H1 (cell line): ENCODE measurements at regions not wholly inside any gene's neighbourhood (a gene's known extent, or its start where the extent isn't known, plus 50 kb on each side); places are given as distances from the start of the nearest gene placed in this dataset.

ENCODE experiments used
- CTCF ChIA-PET: fragments of 300-600 bp; sonication (Branson Sonifier 250); formaldehyde crosslinking; loops from one replicate; lab custom pipeline; 2021; ENCODE audit not compliant: partially characterized antibody; lab: Charles Lee
- POLR2A ChIA-PET: fragments of 300-600 bp; sonication (Branson Sonifier 250); formaldehyde crosslinking; loops from one replicate; lab custom pipeline; 2021; ENCODE audit warnings: inconsistent platforms; ENCODE audit not compliant: partially characterized antibody; lab: Charles Lee
- DNase-seq, 2 experiments: peaks; one replicate each; pipeline versions ENCODE4 v3.0.0 to v3.0.0-alpha.2; 2010 to 2022; ENCODE audit warnings: low spot score in 2 of 2, low read depth in 1 of 2, mixed read lengths in 1 of 2
- FAIRE-seq: peaks from 2 replicates; lab custom pipeline; 2011; peaks lifted over from hg19 to GRCh38; lab: Jason Lieb, UNC
- H2AFZ ChIP-seq: 2 replicates; pipeline ENCODE4 v1.8.1; 2012; ENCODE audit warnings: low read length, inconsistent platforms
- H2AK5ac ChIP-seq: 2 replicates; pipeline ENCODE4 v1.6.1; 2013; ENCODE audit warnings: low read depth, low read length
- H2BK120ac ChIP-seq: replicated peaks from 2 replicates; pipeline ENCODE3; 2013; ENCODE audit warnings: low read depth, low read length, inconsistent platforms
- H2BK12ac ChIP-seq: 2 replicates; pipeline ENCODE4 v1.6.1; 2013; ENCODE audit warnings: low read depth, low read length
- H2BK15ac ChIP-seq: 2 replicates; pipeline ENCODE4 v1.6.1; 2013; ENCODE audit warnings: low read length
- H2BK20ac ChIP-seq: 2 replicates; pipeline ENCODE4 v1.6.1; 2013; ENCODE audit warnings: low read length
- H2BK5ac ChIP-seq: 2 replicates; pipeline ENCODE4 v1.6.1; 2013; ENCODE audit warnings: low read depth, low read length
- H3K14ac ChIP-seq: 2 replicates; pipeline ENCODE4 v1.6.1; 2013; ENCODE audit warnings: inconsistent platforms; ENCODE audit not compliant: insufficient read length
- H3K18ac ChIP-seq: 2 replicates; pipeline ENCODE4 v1.6.1; 2013; ENCODE audit warnings: low read length; ENCODE audit errors: extremely low read depth
- H3K23ac ChIP-seq: 2 replicates; pipeline ENCODE4 v1.6.1; 2013; ENCODE audit warnings: inconsistent platforms; ENCODE audit not compliant: insufficient read length
- H3K23me2 ChIP-seq: 2 replicates; pipeline ENCODE4 v1.6.1; 2013; ENCODE audit warnings: low read depth, low read length
- H3K27ac ChIP-seq: 2 replicates; pipeline ENCODE4 v1.6.1; 2011; ENCODE audit warnings: low read depth, low read length, inconsistent platforms
- H3K27me3 ChIP-seq, 4 experiments: replicated peaks in 1 of 4; 1 replicate in 1 of 4; 2 replicates in 3 of 4; pipeline versions ENCODE4 v1.6.1 to v1.8.1; 2011 to 2013; ENCODE audit warnings: low read length in 3 of 4, mild to moderate bottlenecking in 3 of 4, inconsistent platforms in 2 of 4, mixed read lengths in 2 of 4, moderate library complexity in 1 of 4; ENCODE audit not compliant: control insufficient read depth in 3 of 4, insufficient read depth in 3 of 4; ENCODE audit errors: extremely low read depth in 1 of 4
- H3K36me3 ChIP-seq, 4 experiments: 2 replicates each; pipeline versions ENCODE4 v1.6.1 to v1.8.1; 2011 to 2013; ENCODE audit warnings: mild to moderate bottlenecking in 4 of 4, low read length in 3 of 4, moderate library complexity in 2 of 4, control low read depth in 1 of 4, inconsistent platforms in 1 of 4; ENCODE audit not compliant: insufficient read depth in 4 of 4, control insufficient read depth in 2 of 4
- H3K4ac ChIP-seq: replicated peaks from 2 replicates; pipeline ENCODE3; 2013; ENCODE audit warnings: low read length, low read depth, mixed read lengths, inconsistent platforms; ENCODE audit not compliant: insufficient read length
- H3K4me1 ChIP-seq, 4 experiments: replicated peaks in 1 of 4; 1 replicate in 1 of 4; 2 replicates in 3 of 4; pipeline versions ENCODE4 v1.6.1 to v1.8.1; 2011 to 2013; ENCODE audit warnings: low read length in 3 of 4, inconsistent platforms in 2 of 4, mixed read lengths in 1 of 4; ENCODE audit not compliant: insufficient read depth in 4 of 4, control insufficient read depth in 3 of 4
- H3K4me2 ChIP-seq, 2 experiments: 2 replicates each; pipeline versions ENCODE4 v1.6.1 to v1.8.1; 2011 to 2013; ENCODE audit warnings: low read depth in 2 of 2, low read length in 2 of 2, control low read depth in 1 of 2, inconsistent platforms in 1 of 2, mild to moderate bottlenecking in 1 of 2; ENCODE audit not compliant: insufficient read depth in 1 of 2
- H3K4me3 ChIP-seq, 4 experiments: fragments of 200-600, 300-600 bp in 1 of 4; sonication (generic), shearing (Covaris generic), sonication (Bioruptor Twin) in 1 of 4; 2 replicates each; pipeline versions ENCODE4 v1.5.1 to v1.8.1; 2011 to 2016; ENCODE audit warnings: low read length in 4 of 4, low read depth in 3 of 4, control low read depth in 2 of 4, inconsistent platforms in 2 of 4, mild to moderate bottlenecking in 2 of 4, mixed read lengths in 1 of 4, moderate library complexity in 1 of 4; ENCODE audit not compliant: insufficient read depth in 2 of 4; ENCODE audit errors: extremely low read depth in 1 of 4
- H3K56ac ChIP-seq: replicated peaks from 2 replicates; pipeline ENCODE3; 2013; ENCODE audit warnings: low read depth, mild to moderate bottlenecking, mixed read lengths, low read length, inconsistent platforms; ENCODE audit not compliant: insufficient read length
- H3K79me1 ChIP-seq: 2 replicates; pipeline ENCODE4 v1.6.1; 2013; ENCODE audit warnings: low read depth, low read length, control low read depth
- H3K79me2 ChIP-seq, 2 experiments: 2 replicates each; pipeline versions ENCODE4 v1.6.1 to v1.8.1; 2012 to 2013; ENCODE audit warnings: low read length in 2 of 2, mild to moderate bottlenecking in 2 of 2, inconsistent platforms in 1 of 2; ENCODE audit not compliant: insufficient read depth in 2 of 2, control insufficient read depth in 1 of 2
- H3K9ac ChIP-seq, 4 experiments: replicated peaks in 1 of 4; 1 replicate in 1 of 4; 2 replicates in 3 of 4; pipeline versions ENCODE4 v1.6.1 to v1.8.1; 2011 to 2013; ENCODE audit warnings: low read depth in 3 of 4, low read length in 3 of 4, control low read depth in 2 of 4, mild to moderate bottlenecking in 2 of 4, moderate library complexity in 2 of 4, inconsistent platforms in 1 of 4; ENCODE audit errors: extremely low read depth in 1 of 4
- H3K9me3 ChIP-seq, 2 experiments: 2 replicates each; pipeline versions ENCODE4 v1.6.1 to v1.8.1; 2012 to 2013; ENCODE audit warnings: mild to moderate bottlenecking in 2 of 2, moderate library complexity in 2 of 2, control low read depth in 1 of 2, inconsistent platforms in 1 of 2, low read depth in 1 of 2, low read length in 1 of 2, mixed read lengths in 1 of 2; ENCODE audit not compliant: insufficient read depth in 2 of 2
- H4K20me1 ChIP-seq, 2 experiments: replicated peaks in 1 of 2; 2 replicates each; pipeline versions ENCODE3 to v1.8.1; 2011 to 2013; ENCODE audit warnings: inconsistent platforms in 2 of 2, low read length in 2 of 2, mild to moderate bottlenecking in 1 of 2; ENCODE audit not compliant: insufficient read depth in 2 of 2, control insufficient read depth in 1 of 2
- H4K5ac ChIP-seq: 2 replicates; pipeline ENCODE4 v1.6.1; 2013; ENCODE audit warnings: low read length, low read depth, mixed read lengths, inconsistent platforms; ENCODE audit not compliant: insufficient read length
- H4K8ac ChIP-seq: 2 replicates; pipeline ENCODE4 v1.8.0; 2013; ENCODE audit warnings: mild to moderate bottlenecking, moderate library complexity, low read length, inconsistent platforms; ENCODE audit not compliant: insufficient read depth; ENCODE audit errors: extremely low read depth
- H4K91ac ChIP-seq: replicated peaks from 2 replicates; pipeline ENCODE3; 2013; ENCODE audit warnings: low read length, mixed read lengths, inconsistent platforms; ENCODE audit not compliant: insufficient read length
- ASH2L ChIP-seq: fragments of 200-600, 300-600 bp; sonication (generic); IDR thresholded peaks from one replicate; pipeline ENCODE4 v1.7.1; 2017; ENCODE audit warnings: low read length
- TAF7 ChIP-seq: optimal IDR thresholded peaks from 2 replicates; pipeline ENCODE3; 2011; ENCODE audit warnings: low read depth, mild to moderate bottlenecking, inconsistent platforms, low read length, moderate library complexity, borderline replicate concordance
- WGBS, 2 experiments: shearing (Covaris generic) in 1 of 2; methylation state at CpG; one replicate each; pipeline versions ENCODE4 v1.1.6 to v1.1.7; 2013 to 2015; ENCODE audit warnings: low lambda C conversion rate in 2 of 2, mixed read lengths in 2 of 2, inconsistent platforms in 1 of 2, low coverage in 1 of 2, missing lambda C conversion rate in 1 of 2; ENCODE audit not compliant: insufficient replicate concordance in 2 of 2, insufficient coverage in 1 of 2, insufficient read length in 1 of 2; ENCODE audit errors: extremely low coverage in 1 of 2, missing lambda C conversion rate in 1 of 2; 5-methylcytosine and 5-hydroxymethylcytosine counted together

DNA sequence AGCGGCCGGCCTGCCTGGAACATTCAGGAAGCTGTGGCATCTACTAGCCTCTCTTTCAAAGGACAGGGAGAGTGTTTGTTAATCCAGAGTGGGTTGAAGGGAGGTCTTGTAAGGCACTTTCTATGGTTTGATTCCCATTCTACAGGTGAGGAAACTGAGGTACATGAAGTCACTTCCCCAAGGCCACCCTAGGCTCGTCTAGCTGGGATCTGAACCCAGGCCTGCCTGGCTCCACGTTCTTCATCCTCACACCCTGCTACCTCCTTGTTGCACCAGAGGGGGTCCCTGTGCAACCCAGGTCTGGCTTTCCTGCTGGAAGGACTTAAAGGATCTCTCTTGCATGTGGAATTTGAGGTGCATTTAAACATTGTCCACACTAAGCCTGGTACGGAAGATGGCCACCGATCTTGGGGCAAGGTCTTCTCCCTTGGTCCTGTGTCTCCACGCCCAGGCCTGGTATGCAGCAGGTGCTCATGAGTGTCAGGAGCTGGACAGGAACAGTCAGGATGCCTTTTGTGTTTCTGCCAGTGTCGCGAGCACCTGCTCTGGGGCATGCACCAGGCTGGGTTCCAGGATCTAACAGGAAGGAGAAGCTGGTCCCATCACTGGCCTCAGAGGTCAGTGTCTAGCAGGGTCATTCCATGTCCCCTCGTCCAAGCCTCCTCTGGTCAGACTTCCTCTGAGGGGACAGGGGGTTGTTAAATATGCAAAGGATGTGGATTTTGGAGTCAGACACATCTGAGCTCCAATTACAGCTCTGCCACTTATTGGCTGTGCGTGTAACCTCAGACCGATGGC, 103.2 kb upstream of the RUNX3 start:
- no peak for TF ChIP-seq ASH2L
- TF ChIP-seq TAF7: no peak
- TF ChIP-seq, all 59 proteins: peak for 0
- Histone ChIP-seq H2BK15ac (peak overlapping the region; percentile 53; the same call in 1 of the 2 replicates), H3K23ac (no peak overlapping the region), H3K79me1 (no peaks in the 10 kb centered on the region), H3K27ac (no peak overlapping the region), H4K20me1 (peaks cover 0 to 7% of the 10 kb centered on the region in 2 experiments), H3K23me2 (peaks cover 9% of the 10 kb centered on the region), H4K5ac (no peak overlapping the region), H2AK5ac (no peak overlapping the region), H3K4me2 (no peak overlapping the region), H3K4me3 (no peak overlapping the region), H3K18ac (no peak overlapping the region), H3K9ac (no peak overlapping the region), H4K91ac (no peak overlapping the region), H3K36me3 (no peaks in the 10 kb centered on the region), H2BK20ac (no peak overlapping the region), H3K14ac (no peak overlapping the region), H3K4me1 (peaks cover 0 to 3% (median under 1%) of the 10 kb centered on the region in 4 experiments; a peak in 2 of 7 replicates), H4K8ac (no peak overlapping the region), H2AFZ (no peak overlapping the region), H3K56ac (no peak overlapping the region), H2BK12ac (peak overlapping the region; percentile 50; the same call in 1 of the 2 replicates), H3K9me3 (no peaks in the 10 kb centered on the region; a peak in 1 of 4 replicates), H3K27me3 (no peaks in the 10 kb centered on the region), H3K4ac (no peak overlapping the region), H2BK120ac (no peak overlapping the region), H2BK5ac (0 out of 2 replicates have a peak overlapping the region, but pooled peaks have one; percentile 16), H3K79me2 (no peaks in the 10 kb centered on the region)
- CTCF ChIA-PET: interaction anchor here (0.6 to 1.9 kb wide), 11 partner anchors 12 to 213 kb away, joined by 3 to 7 read pairs (median 4); no protein-coding TSS in a partner anchor
- 90% methylated on average over 11 of the region's 12 CpGs; no CpG with 5 or more reads in 1 of the 2 experiments for WGBS, 2 experiments
- POLR2A ChIA-PET: interaction anchor here (1.0 kb wide), 1 partner anchor 10 kb away, joined by 3 read pairs; no protein-coding TSS in a partner anchor
- no peak for DNase-seq
- FAIRE-seq: no peak
